ENCODE measurements at regions not wholly inside any gene's neighbourhood (a gene's known extent, or its start where the extent isn't known, plus 50 kb on each side); places are given as distances from the start of the nearest gene placed in this dataset.
"Not testable (repeated sequence)": the region's sequence is repeated elsewhere in the genome, so short reads cannot be mapped to it uniquely, and the experiment has no call there.

GRCh38 chr7:112937651-112938415, 147.6 kb upstream of the TMEM168 start:
- DNase-seq: no peak

DNA sequence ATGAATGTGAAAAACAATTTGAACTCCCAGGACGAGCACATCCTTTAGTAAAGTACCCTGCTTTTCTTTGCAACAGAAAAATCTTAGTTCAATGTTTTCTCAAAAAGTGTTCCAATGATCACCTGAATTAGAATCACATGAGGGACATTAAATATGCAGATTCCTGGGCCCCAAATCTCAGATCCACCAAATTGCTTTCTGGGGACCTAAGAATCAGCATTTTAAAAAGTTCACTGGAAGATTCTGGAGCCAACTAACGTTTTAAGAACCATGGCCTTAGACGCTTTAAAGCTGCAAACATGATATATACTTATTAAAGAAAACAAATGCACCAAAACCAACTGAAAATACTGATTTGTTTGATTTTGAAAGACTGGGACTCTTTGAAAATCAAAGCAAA, 143.4 kb upstream of the TMEM168 start:
- DNase-seq: no peak

GRCh38 chr7:112930787-112931186, 140.6 kb upstream of the TMEM168 start:
- peak in 24 of 56 donors; percentile 0 to 69 (median 10) for DNase-seq

GRCh38 chr7:112929421-112929820, 139.2 kb upstream of the TMEM168 start:
- no peak for DNase-seq

DNA sequence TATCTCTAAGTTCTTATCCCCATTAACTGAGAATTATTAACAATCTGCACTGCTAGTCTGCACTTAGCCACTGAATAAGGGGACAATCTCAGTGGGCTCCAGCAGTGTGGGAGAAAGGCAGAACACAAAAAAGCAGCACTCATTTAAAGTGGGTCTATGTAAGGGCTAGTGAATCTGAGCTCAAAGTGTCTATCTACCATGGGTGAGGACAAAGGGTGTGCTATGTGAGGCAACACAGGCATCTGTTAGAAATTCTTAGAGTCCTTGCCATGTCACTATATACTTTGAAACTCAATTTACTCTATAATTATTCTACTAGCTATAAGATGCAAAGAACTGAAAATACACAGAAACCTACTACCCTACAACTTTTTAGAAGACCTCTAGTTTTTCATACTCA, 135.8 kb upstream of the TMEM168 start:
- no peak for DNase-seq

- not testable (repeated sequence) for DNase-seq
Measured at GRCh38 chr7:112922546-112922945, 132.4 kb upstream of the TMEM168 start.

GRCh38 chr7:112916431-112916830, 126.2 kb upstream of the TMEM168 start:
- not testable (repeated sequence) for DNase-seq

GRCh38 chr7:112908086-112908485, 117.9 kb upstream of the TMEM168 start:
- no peak for DNase-seq

- no peak for DNase-seq
Measured at GRCh38 chr7:112907658-112908057, 117.5 kb upstream of the TMEM168 start.

DNA sequence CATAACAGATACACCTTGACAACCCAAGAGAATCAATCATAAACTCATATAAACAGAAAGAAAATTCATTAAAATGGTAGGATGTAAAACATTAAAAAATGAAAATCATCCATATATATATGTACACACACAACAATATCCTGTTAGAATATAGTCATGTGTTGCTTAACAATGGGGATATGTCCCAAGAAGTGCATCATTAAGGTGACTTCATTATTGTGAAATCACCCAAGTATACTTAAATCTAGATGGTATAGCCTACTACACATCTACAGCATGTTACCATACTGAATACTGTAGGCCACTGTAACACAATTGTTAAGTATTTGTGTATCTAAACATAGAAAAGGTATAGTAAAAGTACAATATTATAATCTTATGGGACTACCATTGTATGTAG, 115.8 kb upstream of the TMEM168 start:
- DNase-seq: no peak

- no peak for DNase-seq
Measured at GRCh38 chr7:112905413-112905812, 115.2 kb upstream of the TMEM168 start.

- peak in 1 of 56 donors; percentile 7 for DNase-seq
Measured at GRCh38 chr7:112898432-112899290, 108.5 kb upstream of the TMEM168 start.

- no peak for DNase-seq
Measured at GRCh38 chr7:112897839-112898431, 107.7 kb upstream of the TMEM168 start.

- DNase-seq: no peak
Measured at GRCh38 chr7:112896026-112896601, 105.9 kb upstream of the TMEM168 start.

DNA sequence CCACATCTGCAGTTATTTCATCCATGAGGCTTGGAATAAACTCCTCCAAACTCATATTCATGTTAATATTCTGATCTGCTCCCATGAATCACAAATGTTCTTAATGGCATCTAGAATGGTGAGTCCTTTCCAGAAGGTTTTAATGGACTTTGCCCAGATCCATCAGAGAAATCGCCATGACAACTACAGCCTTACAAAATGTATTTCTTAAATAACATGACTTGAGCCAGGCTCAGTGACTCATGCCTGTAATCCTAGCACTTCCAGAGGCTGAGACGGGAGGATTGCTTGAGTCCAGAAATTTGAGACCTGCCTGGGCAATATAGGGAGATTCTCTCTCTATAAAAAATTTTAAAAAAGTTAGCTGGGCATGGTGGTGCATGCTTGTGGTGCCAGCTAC, 102.1 kb upstream of the TMEM168 start:
- DNase-seq: no peak

- DNase-seq: no peak
Measured at GRCh38 chr7:112891698-112892097, 101.5 kb upstream of the TMEM168 start.

DNA sequence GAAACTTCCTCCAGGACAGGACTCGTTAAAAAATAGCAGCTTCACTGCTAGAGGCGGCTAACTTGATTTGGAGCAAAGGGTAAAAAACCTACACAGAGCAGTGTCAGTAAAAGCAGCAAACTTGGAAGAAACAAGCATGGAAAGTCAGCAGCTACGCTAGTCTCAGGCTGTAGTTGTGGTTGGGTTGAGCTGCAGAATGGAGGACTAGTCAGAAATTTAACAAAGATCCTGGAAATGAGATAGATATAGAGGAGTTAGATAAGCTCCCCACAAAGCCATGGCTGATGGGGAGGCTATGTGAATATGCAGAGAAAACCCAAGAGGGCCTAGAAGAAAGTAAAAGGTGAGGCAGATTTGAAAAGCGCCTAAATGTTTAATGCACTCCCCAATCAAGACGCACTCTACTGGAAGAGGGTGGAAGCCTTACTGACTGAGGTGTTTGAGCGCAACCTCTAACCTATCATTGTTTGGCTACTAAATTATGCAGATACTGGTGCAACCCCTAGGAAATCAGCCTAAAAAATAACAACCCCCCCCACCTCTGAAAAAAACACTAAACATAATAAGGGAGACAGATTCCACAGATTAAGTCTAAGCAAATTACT, 99.7 kb upstream of the TMEM168 start:
- DNase-seq: no peak

- no peak for DNase-seq
Measured at GRCh38 chr7:112889268-112889667, 99.1 kb upstream of the TMEM168 start.

DNA sequence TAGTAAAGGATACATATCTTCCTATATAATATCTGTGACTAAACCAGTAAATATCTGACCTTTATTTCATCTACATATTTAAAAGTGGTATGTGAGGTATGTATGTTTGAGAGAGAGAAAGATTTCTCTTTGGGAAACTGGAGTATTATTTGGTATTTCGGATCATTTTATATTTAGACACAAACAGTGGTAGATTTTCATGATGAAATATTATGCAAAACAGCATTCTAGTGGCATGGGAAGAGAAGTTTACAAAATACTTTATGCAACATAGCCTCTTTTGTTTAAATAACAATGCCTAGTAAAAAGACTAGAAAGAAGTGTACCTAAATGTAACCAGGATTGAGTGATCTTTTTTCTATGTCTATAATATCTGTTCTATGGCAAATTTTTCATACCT, 98.6 kb upstream of the TMEM168 start:
- no peak for DNase-seq

- DNase-seq: no peak
Measured at GRCh38 chr7:112887976-112888375, 97.8 kb upstream of the TMEM168 start.

DNA sequence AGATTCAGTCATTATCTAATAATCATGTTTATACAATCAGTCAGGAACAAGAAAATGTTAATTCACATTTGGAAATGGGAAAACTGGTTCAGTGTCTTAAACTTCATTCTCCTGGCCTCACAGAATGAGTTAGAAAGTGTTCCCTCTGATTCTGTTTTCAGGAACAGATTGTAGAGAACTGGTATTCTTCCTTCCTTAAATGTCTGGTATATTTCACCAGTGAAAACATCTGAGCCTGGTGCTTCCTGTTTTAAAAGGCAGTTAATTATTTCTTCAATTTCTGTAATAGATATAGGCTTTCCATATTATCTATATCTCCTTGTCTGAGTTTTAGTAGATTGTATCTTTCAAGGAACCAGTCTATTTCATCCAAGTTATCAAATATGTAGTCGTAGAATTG, 97.1 kb upstream of the TMEM168 start:
- DNase-seq: no peak

All from amygdala (tissue), 56 donors.